NCI-H460 (cell line): ENCODE measurements at regions not wholly inside any gene's neighbourhood (a gene's known extent, or its start where the extent isn't known, plus 50 kb on each side); places are given as distances from the start of the nearest gene placed in this dataset.

Source experiments
- DNase-seq: peaks from one replicate; pipeline ENCODE4 v3.0.0-alpha.2; 2016; ENCODE audit warnings: low read depth; ENCODE audit errors: extremely low read depth
- small RNA-seq, 2 experiments: library from RNA; depleted of rRNA; stranded (forward); fragments of <200 nt; gene quantifications; one replicate each; pipeline ENCODE3, GENCODE V24; 2014

- DNase-seq = no peak
Observed at GRCh38 chr6:96460052-96460700, 61.4 kb upstream of the UFL1 start.

- no peak for DNase-seq
Observed at GRCh38 chr6:96465321-96465903, 56.2 kb upstream of the UFL1 start.

DNA sequence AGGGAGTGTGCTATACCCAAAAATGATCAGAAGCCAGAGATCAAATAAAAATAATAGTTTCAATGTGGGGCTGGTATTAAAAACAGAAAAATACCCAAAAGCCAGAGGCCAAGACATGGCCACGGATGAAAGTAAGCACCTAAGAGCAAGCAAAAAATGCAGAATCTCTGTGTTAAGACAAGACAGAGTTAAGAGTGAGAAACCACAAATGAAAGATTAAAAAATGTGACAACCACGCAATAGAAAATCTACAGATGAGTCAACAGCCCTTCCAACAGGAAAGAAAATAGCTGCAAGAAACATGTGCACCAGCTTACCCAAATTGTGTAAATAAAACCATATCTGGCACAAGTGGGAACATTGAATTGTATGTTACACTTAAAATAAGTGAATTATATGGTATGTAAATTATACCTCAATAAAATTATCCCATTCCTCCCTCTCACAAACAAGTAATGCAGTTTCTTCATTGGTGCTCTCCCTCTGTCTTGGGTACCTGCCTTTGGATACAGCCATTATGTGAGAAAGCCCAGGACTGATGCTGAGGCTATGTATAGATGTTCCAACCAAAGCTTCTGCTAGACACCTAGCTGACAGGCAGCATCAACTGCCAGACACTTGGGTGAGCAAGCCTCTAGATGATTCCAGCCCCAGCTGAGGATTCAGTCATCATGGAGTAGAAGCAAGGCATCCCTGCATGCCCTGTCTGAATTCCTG is 55.3 kb upstream of the UFL1 start:
- DNase-seq = no peak

DNA sequence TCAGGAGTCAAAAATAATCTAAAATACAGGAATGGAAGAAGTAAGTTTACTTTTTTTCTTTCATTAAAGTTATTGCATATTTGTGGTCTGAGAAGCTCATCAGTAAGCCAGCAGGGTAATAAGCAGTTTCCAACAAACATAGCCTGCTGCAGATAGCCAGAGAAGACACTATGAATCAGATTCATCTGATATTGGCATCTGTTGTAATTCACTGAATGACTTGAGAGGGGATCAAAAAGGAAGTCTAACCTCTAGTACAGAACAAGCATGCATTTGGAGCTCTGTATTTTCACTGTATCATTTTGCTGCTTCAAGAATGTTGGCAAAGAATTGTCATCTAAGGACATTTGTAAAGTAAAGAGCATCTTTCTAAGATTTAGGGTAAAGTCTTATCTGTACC is 53.8 kb upstream of the UFL1 start:
- DNase-seq = no peak

DNA sequence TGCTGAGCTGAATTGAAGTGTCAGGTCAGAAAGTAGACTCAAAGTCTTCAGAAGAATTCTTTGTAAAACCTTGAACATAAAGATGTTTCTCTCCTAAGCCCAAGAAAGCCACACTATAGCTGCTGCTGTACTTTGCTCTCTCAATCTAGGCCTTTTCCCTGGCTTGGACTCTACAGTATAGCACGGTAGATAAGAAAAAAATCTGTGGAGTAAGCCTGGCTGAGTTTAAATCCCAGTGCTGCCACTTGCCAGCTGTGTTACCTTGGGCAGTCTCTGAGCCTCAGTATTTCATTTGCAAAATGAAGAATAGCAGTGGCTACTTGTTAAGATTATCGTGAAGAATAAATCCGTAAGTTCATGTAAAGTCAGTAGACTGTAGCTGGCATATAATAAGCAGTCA is 53.3 kb upstream of the UFL1 start:
- DNase-seq = no peak

DNA sequence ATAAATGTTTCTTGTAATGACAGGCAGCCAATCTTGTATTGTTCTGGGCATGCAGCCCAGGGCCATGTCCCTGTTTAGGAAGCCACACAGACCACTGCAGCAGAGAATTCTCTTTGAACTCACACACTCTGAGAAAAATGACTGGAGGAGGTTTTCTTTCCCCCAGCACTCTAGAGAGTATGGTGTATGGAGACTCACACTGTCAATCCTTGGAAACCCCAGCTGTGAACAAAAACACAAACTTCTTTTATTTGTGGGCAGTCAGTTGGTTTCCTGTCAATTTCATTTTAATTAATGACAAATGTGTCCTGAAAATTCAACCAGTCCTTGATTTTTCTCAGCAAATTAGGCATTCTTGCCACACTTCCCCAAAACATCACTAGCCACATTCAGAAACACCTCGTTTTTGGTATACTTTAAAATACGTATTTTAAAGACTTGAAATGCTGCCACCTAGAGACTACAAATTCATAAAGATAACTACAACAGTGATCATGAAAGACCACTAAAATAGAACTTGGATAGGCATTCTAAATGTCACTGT is 52.9 kb upstream of the UFL1 start:
- DNase-seq = no peak

DNA sequence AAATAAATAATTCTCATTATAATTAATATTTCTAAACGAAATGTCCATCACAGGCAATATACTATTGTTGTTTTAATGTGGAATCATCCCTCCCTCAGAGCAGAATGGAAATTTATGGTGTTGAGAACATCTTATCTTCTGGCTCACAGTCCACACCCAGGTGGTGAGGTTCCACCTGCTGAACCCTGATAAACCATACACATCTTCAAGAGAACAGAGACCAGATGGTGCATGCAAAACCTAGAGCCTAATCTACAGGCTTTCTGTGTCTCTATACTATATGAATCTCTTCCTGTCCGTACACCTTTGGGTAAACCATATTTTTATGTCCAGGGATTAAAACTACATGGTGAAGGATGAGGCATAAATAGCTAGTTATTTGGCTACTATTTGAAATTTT is 52.3 kb upstream of the UFL1 start:
- no peak for DNase-seq

- no peak for DNase-seq
Observed at GRCh38 chr6:96470296-96470695, 51.3 kb upstream of the UFL1 start.

Small RNA genes in the stretch of these regions (small RNA-seq; reads per million reads assigned to genes)
- gene RN7SL797P = 0 reads per million in 2 experiments
